ENCODE measurements at regions not wholly inside any gene's neighbourhood (a gene's known extent, or its start where the extent isn't known, plus 50 kb on each side); places are given as distances from the start of the nearest gene placed in this dataset.
A peak's percentile ranks its signal among the peaks of the same experiment; 100 is the strongest.

- H3K4me3 ChIP-seq: no peak overlapping the region
- H3K79me2 ChIP-seq (ENCODE audit: low read depth): no peaks in the 10 kb centered on the region
- H2AFZ ChIP-seq: no peak overlapping the region
- H4K20me1 ChIP-seq (ENCODE audit: insufficient read depth): no peaks in the 10 kb centered on the region
- no peak overlapping the region for H3K27ac ChIP-seq
- no peaks in the 10 kb centered on the region for H3K9me3 ChIP-seq (ENCODE audit: insufficient read depth, low read depth)
- no TSS peak for BruUV-seq (replicated peaks)
- intact Hi-C loops (cut with micrococcal nuclease; ENCODE audit: unreplicated experiment): no loop called here
- TF ChIP-seq EZH2 (IDR thresholded peaks at IDR 0.05; ENCODE audit: low read depth): no peak
- TF ChIP-seq, protein P1, sequence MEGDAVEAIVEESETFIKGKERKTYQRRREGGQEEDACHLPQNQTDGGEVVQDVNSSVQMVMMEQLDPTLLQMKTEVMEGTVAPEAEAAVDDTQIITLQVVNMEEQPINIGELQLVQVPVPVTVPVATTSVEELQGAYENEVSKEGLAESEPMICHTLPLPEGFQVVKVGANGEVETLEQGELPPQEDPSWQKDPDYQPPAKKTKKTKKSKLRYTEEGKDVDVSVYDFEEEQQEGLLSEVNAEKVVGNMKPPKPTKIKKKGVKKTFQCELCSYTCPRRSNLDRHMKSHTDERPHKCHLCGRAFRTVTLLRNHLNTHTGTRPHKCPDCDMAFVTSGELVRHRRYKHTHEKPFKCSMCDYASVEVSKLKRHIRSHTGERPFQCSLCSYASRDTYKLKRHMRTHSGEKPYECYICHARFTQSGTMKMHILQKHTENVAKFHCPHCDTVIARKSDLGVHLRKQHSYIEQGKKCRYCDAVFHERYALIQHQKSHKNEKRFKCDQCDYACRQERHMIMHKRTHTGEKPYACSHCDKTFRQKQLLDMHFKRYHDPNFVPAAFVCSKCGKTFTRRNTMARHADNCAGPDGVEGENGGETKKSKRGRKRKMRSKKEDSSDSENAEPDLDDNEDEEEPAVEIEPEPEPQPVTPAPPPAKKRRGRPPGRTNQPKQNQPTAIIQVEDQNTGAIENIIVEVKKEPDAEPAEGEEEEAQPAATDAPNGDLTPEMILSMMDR (conservative IDR thresholded peaks at IDR 0.05): no peak
- H3K27me3 ChIP-seq (ENCODE audit: insufficient read depth, low read depth): no peaks in the 10 kb centered on the region
- DNase-seq: no peak
- H3K36me3 ChIP-seq (ENCODE audit: low read depth): no peaks in the 10 kb centered on the region
- ChIA-PET POLR2A (ENCODE audit: unreplicated experiment) (no interaction called here), CTCF (no interaction called here)
- no peaks in the 10 kb centered on the region for H3K9me2 ChIP-seq (ENCODE audit: insufficient read depth)
- H3F3A ChIP-seq (ENCODE audit: insufficient read depth, low read depth): no peaks in the 10 kb centered on the region
- peaks cover 3% of the 10 kb centered on the region; the same call in 1 of the 2 replicates for H3K4me1 ChIP-seq (replicated peaks; ENCODE audit: insufficient read depth)
- H3K4me2 ChIP-seq: no peak overlapping the region
Observed at GRCh38 chr2:66766582-66766981, 331.7 kb downstream of the MEIS1 start.

DNA sequence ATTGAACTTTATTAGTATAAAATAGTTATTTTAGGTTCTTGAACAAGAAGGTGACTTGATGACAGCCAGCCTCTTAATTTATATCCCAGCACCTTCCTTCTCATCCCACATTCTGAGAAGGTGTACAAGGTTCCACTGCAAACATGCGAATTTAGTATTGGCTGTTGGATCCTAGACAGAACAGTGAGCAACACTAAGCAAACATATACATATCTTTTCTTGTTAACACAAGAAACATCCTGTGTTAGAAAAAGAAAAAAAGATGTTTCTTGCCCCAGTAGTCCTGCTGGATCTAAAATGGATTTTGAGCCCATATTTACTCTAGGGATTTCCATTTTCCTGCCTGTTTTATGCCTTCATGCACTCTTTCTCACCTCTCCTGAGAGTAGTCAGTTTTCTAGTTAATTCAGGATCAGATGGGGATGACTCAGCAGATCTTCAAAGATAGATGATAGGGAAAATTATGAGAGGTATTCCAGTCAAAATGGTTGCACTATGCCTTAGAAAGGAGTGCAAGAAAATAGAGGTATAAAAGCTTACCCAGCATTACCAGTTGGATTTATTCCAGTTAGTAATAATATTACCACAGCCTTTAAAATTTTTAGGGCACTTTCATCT, 336.5 kb downstream of the MEIS1 start:
- Histone ChIP-seq H4K20me1 (ENCODE audit: insufficient read depth) (no peaks in the 10 kb centered on the region), H3K79me2 (ENCODE audit: low read depth) (no peaks in the 10 kb centered on the region), H3K9me3 (ENCODE audit: insufficient read depth, low read depth) (no peaks in the 10 kb centered on the region), H3K36me3 (ENCODE audit: low read depth) (no peaks in the 10 kb centered on the region), H3K4me3 (no peak overlapping the region), H3K4me1 (replicated peaks; ENCODE audit: insufficient read depth) (peaks cover 4% of the 10 kb centered on the region; the same call in 1 of the 2 replicates), H3K4me2 (no peak overlapping the region), H3F3A (ENCODE audit: insufficient read depth, low read depth) (no peaks in the 10 kb centered on the region), H2AFZ (peak overlapping the region; percentile 74; the same call in 1 of the 2 replicates), H3K27me3 (ENCODE audit: insufficient read depth, low read depth) (no peaks in the 10 kb centered on the region), H3K9me2 (ENCODE audit: insufficient read depth) (no peaks in the 10 kb centered on the region), H3K27ac (no peak overlapping the region)
- POLR2A ChIA-PET (ENCODE audit: unreplicated experiment): no interaction called here
- intact Hi-C loops (cut with micrococcal nuclease; ENCODE audit: unreplicated experiment): no loop called here
- no peak for DNase-seq
- CTCF ChIA-PET: no interaction called here
- no TSS peak for BruUV-seq (replicated peaks)
- TF ChIP-seq EZH2 (IDR thresholded peaks at IDR 0.05; ENCODE audit: low read depth): no peak
- TF ChIP-seq, protein P1 (conservative IDR thresholded peaks at IDR 0.05): no peak

GRCh38 chr2:66772618-66773017, 337.7 kb downstream of the MEIS1 start:
- Histone ChIP-seq H3K27me3 (ENCODE audit: insufficient read depth, low read depth) (no peaks in the 10 kb centered on the region), H3K9me2 (ENCODE audit: insufficient read depth) (no peaks in the 10 kb centered on the region), H3K79me2 (ENCODE audit: low read depth) (no peaks in the 10 kb centered on the region), H3K4me1 (replicated peaks; ENCODE audit: insufficient read depth) (peaks cover 4% of the 10 kb centered on the region; the same call in 1 of the 2 replicates), H2AFZ (no peak overlapping the region), H3K27ac (no peak overlapping the region), H3K4me2 (no peak overlapping the region), H3K9me3 (ENCODE audit: insufficient read depth, low read depth) (no peaks in the 10 kb centered on the region), H3F3A (ENCODE audit: insufficient read depth, low read depth) (no peaks in the 10 kb centered on the region), H3K4me3 (no peak overlapping the region), H4K20me1 (ENCODE audit: insufficient read depth) (no peaks in the 10 kb centered on the region), H3K36me3 (ENCODE audit: low read depth) (no peaks in the 10 kb centered on the region)
- ChIA-PET POLR2A (ENCODE audit: unreplicated experiment) (no interaction called here), CTCF (no interaction called here)
- no peak for DNase-seq
- no TSS peak for BruUV-seq (replicated peaks)
- intact Hi-C loops (cut with micrococcal nuclease; ENCODE audit: unreplicated experiment): no loop called here
- no peak for TF ChIP-seq EZH2 (IDR thresholded peaks at IDR 0.05; ENCODE audit: low read depth)
- TF ChIP-seq, protein P1 (conservative IDR thresholded peaks at IDR 0.05): no peak
